ENCODE measurements at regions not wholly inside any gene's neighbourhood (a gene's known extent, or its start where the extent isn't known, plus 50 kb on each side); places are given as distances from the start of the nearest gene placed in this dataset.

GRCh38 chr4:7141151-7141834 lies 51.0 kb upstream of the SORCS2 start:
- H3K4me1 Mint-ChIP-seq, result peaks cover 13% of the 10 kb centered on the region
- H3K9me3 Mint-ChIP-seq, result no peaks in the 10 kb centered on the region
- DNase-seq (ENCODE audit: low spot score in 2 of 2, unreplicated experiment in 2 of 2), result no peak
- no peak overlapping the region for H3K4me3 Mint-ChIP-seq
- peaks cover 4% of the 10 kb centered on the region for H3K27me3 Mint-ChIP-seq (ENCODE audit: low read depth)
- H3K36me3 Mint-ChIP-seq, result no peaks in the 10 kb centered on the region
- TF ChIP-seq CTCF (IDR thresholded peaks at IDR 0.05; ENCODE audit: unreplicated experiment), result no peak
- H3K27ac Mint-ChIP-seq, result no peak overlapping the region

GRCh38 chr4:7140692-7141069 lies 51.7 kb upstream of the SORCS2 start:
- Mint-ChIP-seq H3K9me3 (no peaks in the 10 kb centered on the region), H3K27ac (no peak overlapping the region), H3K27me3 (ENCODE audit: low read depth) (peaks cover 4% of the 10 kb centered on the region), H3K4me3 (no peak overlapping the region), H3K36me3 (no peaks in the 10 kb centered on the region), H3K4me1 (peaks cover 18% of the 10 kb centered on the region)
- no peak for DNase-seq (ENCODE audit: low spot score in 2 of 2, unreplicated experiment in 2 of 2)
- no peak for TF ChIP-seq CTCF (IDR thresholded peaks at IDR 0.05; ENCODE audit: unreplicated experiment)

- Mint-ChIP-seq H3K9me3 (no peaks in the 10 kb centered on the region), H3K4me3 (no peak overlapping the region), H3K27me3 (ENCODE audit: low read depth) (peaks cover 4% of the 10 kb centered on the region), H3K27ac (no peak overlapping the region), H3K36me3 (no peaks in the 10 kb centered on the region), H3K4me1 (peaks cover 23% of the 10 kb centered on the region)
- TF ChIP-seq CTCF (IDR thresholded peaks at IDR 0.05; ENCODE audit: unreplicated experiment), result no peak
- no peak for DNase-seq (ENCODE audit: low spot score in 2 of 2, unreplicated experiment in 2 of 2)
Observed at GRCh38 chr4:7140062-7140691, 52.2 kb upstream of the SORCS2 start.

- Mint-ChIP-seq H3K4me3 (no peak overlapping the region), H3K4me1 (peaks cover 31% of the 10 kb centered on the region), H3K27me3 (ENCODE audit: low read depth) (peaks cover 2% of the 10 kb centered on the region), H3K9me3 (no peaks in the 10 kb centered on the region), H3K36me3 (no peaks in the 10 kb centered on the region), H3K27ac (no peak overlapping the region)
- TF ChIP-seq CTCF (IDR thresholded peaks at IDR 0.05; ENCODE audit: unreplicated experiment), result no peak
- no peak for DNase-seq (ENCODE audit: low spot score in 2 of 2, unreplicated experiment in 2 of 2)
Observed at GRCh38 chr4:7139167-7139982, 53.0 kb upstream of the SORCS2 start.

GRCh38 chr4:7138223-7139166 lies 53.8 kb upstream of the SORCS2 start:
- DNase-seq (ENCODE audit: low spot score in 2 of 2, unreplicated experiment in 2 of 2), result no peak

More at GRCh38 chr4:7138223-7139166, 53.8 kb upstream of the SORCS2 start:
- Mint-ChIP-seq H3K27me3 (ENCODE audit: low read depth) (peaks cover 2% of the 10 kb centered on the region), H3K4me3 (no peak overlapping the region), H3K9me3 (no peaks in the 10 kb centered on the region), H3K4me1 (peaks cover 31% of the 10 kb centered on the region), H3K27ac (no peak overlapping the region), H3K36me3 (no peaks in the 10 kb centered on the region)
- no peak for TF ChIP-seq CTCF (IDR thresholded peaks at IDR 0.05; ENCODE audit: unreplicated experiment)
